SKM-1 (cell line): ENCODE measurements at regions not wholly inside any gene's neighbourhood (a gene's known extent, or its start where the extent isn't known, plus 50 kb on each side); places are given as distances from the start of the nearest gene placed in this dataset.

Experiments
- DNase-seq: peaks from one replicate; lab custom pipeline; 2025; ENCODE audit not compliant: unreplicated experiment; lab: John Stamatoyannopoulos, UW

DNA sequence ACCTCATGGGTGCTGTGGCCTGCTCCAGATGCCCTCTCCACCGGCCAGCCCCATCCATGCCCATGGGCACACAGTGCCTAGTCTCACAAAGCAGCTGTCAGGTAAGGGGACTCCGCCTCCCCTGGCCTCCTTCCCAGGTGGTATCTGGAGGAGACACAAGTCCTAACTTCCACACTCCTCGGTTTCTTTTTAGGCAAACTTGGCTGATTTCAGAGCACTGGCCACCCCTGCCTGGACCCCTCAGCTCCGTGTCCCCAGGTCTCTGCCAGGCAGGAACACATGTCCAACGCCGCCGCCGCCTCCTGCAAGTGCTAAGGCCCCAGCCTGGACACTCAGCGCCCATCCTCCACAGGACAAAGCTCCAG, 324.1 kb upstream of the DIO3 start:
- no peak for DNase-seq

DNA sequence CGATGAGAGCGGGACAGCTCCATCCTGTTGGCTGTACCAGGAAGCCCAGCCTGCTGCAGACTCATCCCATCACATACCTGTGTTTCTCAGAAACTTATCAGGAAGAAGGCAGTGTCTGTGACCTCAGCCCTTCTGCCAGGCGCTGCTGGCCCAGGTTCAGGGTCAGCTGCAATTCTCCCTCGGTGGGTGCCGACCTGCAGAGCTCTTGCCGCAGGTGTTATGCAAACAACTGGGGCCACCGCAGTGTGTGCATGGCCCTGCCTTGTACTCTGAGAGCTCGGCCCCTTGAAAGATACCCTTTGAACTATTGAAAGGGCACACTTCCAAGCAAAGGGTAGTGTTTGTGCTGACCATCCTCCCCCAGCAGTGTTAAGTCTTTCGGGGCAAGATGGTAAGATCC, 322.2 kb upstream of the DIO3 start:
- no peak for DNase-seq

DNA sequence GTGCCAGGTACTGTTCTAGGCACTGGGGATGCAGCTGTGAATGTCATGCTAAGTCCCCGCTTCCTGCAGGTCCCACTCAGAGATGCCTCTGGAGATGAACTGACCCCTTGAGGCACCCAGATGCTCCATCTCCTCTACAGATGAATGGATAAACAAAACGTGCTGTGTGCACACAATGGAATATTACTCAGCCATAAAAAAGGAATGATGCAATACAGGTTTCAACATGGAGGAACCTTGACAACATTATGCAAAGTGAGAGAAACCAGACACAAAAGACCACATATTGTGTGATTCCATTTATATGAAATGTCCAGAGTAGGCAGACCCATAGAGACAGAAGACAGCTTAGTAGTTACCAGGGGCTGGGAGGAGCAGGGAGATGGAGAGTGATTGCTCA, 320.1 kb upstream of the DIO3 start:
- no peak for DNase-seq

DNA sequence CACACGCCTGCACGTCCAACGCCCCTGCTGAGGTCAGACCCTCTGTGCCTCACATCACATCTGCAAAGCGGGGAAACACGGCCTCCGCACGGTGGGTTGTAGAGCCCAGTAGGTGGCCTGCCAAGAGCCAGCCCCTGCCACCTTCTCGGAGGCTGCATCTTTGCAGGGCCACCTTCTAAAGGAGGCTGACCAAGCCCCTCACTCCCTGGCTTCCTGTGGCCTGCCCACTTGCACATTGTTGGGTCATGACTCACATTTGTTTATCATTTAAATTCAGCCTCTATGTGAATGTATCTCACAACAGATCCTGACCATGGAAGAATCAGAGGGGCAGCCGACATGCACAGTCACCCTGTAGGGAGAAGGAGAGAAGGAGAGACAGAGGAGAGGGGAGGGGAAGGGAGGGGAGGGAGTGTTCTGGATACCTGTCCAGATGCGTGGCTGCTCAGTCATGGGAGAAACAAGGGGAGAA, 319.5 kb upstream of the DIO3 start:
- DNase-seq: no peak

DNA sequence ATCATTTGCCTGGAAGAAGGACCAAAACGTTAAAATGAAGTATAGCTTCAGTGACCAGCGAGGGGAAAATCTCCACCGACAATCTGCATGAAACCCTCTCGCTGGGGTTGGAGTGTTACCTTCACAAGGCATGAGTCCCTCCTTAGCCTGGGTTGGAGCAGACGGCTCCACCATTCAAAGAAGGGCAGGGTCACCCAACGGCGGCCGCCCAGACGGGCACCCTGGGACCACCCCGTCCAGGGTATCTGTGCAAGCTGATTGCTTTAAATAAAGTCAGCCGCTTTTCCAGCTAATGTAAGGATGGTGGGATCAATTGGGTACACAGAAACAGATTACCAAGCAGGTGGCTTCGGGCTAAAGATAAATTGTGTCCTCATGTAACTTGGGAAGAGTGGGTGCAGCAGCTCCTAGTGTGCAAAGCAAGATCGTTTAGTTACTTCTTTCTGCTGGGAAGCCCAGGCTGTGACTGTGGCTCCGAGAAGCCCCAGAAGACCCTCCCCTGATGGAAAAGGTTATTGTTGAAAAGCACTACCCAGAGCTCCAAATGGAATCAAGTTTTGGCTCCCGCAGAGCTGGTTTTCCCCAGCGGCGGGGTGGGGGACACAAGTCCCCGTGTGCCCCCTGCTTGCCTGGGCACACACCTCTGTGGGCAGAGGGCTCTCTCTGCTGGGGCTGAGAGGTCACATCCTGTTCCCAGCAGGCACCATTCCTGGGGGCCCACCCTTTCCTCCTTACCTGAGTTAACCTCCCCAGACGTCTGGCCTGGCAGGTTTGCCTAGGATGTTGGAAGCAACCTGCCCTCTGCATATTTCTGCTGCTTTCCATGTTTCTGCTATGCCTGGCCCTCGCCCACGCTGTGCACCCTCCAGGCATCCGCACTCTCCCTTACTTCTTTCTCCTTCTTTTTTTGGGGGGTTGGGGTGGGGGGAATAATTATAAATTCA, 318.6 kb upstream of the DIO3 start:
- DNase-seq: no peak

DNA sequence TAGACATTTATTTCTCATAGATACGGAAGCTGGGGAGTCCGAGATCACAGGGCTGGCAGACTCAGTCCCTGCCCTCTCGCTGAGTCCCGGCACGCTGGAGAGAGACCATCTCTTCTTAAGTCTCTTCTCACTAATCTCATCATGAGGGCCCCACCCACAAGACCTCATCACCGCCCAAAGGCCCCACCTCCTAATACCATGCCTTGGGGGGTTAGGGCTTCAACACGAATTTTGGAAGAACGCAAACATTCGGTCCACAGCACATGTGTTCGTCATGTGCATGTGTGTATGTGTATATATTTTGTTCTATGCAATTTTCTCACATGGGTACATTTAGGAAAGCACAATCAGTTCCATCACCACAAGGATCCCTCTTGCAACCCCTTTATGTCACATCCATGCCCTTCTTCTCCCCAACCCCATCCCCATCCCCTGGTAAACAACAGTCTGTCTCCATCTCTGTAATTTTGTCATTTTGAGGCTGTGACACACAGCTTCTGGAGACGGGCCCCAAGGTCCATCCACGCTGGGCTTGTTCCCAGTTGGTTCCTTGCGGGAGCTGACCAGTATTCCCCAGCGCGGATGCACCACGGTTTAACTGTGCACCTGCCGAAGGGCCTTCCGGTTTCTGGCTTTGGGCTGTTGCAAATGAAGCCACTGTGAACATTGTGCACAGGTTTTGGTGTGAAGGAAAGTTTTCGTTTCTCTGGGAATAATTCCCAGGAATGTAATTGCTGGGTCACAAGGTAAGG, 317.5 kb upstream of the DIO3 start:
- no peak for DNase-seq

DNA sequence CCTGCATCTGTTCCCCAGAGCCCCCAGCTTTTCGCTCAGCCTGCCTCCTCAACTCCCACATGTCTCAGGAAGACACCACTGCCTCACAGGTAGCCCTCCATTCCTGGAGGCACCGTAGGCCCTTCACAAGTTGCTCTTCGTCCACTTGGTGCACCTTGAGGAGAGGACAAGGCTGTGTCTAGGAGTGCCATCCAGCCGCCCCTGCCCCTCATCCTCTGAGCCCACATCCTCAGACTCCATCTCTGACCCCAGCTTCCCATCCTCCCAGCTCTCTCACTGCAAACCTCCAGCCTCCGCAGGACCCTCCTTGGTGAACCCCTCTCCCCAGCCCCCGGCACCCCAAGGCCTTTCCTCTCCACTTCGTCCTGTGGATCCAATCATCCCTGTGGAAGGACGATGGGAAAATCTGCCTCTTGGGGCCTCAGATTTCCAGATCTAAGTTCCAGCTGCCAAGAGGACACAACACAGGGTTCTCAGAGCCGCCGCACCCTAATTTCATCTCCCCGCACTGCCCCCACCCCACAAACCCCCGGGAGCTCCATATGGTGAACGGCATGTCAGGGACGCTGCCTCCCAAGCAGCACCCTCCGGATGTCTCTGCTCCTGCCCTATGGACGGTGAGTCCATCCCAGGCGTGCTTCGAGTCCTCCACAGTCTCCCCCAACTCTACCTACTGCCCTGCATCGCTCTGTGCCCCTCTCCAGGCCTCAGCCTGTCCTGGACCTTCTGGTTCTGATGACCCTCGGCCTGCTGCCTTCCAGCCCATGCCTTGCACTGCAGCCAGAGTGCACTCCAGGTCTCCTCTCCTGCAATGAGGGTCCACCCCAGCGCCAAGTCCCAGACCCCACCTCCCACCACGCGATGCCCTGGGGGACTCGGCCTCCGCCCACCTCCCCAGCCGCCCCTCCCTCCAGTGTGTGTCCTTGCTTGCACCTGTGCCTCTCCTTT, 314.1 kb upstream of the DIO3 start:
- no peak for DNase-seq

DNA sequence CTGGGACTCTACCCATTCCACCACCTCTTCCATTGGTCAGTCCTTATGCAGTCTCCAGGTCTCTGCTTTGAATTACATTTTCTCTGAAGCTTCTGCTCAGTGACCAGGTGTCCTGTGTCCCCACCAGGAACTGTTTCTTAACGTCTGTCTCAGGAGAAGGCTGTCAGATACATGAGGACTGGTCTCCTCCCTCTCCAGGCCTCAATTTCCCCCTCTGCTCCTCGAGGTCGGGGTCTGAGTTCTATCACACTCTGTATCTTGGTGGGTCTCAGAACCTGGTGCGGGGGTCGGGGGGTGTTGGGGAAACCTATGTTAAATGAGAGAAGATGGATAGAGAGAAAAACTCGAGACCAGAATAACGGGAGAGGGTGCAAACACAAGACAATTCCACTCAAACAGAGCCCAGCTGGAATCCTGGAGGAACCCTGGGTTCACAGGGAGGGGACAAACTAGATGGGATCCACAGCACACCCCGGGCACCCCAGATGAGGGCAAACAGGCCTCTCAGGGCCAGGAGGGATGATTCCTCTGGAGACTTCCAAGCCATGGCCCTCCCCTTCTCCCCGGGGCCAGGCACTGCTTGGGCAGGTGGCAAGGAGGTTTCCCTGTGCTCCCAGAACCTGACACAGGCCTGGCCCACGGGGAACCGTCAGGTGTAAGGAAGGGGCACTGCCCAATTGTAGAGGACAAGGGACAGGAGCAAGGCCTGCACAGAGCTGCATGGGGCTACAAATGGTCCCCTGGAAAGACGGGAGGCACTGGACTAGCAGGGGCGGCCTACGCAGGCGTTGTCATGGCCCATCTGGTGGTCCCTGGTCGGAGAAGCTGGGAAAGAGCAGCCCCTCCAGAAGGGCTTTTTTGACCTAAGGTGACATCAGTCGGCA, 313.2 kb upstream of the DIO3 start:
- DNase-seq: no peak

DNA sequence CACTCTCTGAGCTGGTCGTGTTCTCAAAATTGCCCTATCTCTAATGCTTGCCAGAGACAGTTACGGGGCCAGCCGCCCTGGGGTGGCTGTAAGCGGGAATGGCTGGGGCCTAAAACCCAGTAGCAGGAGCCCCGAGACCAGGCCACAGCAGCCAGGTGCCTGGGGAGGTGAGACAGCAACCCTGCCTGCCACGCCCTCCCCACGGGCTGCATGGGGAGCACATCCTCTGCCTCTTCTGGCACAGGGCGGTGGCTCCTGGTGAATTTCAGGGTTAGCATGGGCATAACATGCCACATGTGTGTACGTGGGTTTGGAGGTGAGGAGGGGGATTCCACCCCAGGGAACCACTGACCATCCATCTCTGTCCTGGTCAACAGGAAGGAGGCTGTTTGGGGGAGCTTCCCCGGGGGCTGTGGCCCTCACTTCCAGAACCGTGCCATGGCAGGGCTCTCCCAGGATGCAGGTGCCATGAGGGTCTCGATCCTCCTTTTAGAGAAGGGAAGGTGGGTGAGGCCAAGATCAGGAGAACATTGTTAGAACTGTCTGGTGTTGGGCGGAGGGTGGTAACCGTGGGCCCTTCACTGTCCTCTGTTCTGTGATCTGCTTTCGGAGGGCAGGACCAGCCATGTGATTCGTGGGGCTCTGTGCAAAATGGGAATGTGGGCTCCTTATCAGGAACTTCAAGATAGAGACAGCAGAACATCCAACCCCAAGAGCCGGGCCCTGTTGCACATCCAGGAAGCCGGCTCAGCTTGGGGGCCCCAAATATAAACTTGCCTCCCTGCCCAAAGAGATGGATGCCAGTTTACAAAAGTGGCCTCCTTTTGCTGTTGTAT, 312.2 kb upstream of the DIO3 start:
- DNase-seq: no peak

DNA sequence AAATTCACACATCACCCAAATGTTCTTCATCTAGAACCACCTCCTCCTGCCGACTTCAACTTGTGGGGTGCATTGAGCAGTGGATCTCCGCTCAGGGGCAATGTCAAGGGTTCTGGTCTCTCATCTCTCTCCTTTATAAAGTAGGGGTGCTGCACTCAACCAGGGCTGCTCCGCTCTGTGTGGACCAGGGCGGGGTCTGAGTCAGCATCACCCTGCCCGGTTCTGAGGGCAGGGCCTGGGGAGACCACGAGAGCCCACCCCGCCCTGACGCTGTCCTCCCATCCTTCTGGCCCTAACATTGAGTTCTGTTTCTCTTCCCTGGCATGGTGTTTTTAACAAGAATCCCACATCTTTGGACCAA, 311.6 kb upstream of the DIO3 start:
- no peak for DNase-seq

DNA sequence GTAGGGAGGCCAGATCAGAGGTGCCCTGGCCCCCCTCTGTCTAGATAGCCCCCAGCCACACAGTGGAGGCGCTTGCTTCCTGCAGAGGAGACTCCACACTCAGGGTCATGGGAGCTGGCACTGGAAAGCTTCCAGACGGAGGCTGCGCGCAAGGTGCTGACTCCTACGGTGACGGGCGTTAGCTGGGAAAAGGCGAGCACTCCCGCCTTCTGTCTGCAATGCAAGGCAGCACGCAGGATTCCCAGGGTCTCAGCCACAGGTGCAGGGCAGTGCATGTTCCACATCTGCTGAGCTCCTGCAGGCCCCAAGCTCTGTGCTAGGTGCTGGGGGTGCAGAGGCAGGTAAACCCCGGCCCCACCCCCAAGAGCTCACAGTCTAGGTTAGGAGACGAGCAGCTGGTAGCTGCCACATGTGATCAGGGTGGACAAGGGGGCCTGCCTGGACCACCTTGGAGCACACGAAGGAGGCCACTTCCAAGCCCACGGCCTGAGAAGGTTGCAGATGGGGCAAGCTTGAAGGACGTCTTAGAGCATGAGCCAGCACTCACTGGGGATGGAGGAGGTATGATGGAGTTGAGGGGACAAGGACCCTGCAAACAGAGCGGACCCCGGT, 310.9 kb upstream of the DIO3 start:
- DNase-seq: no peak

DNA sequence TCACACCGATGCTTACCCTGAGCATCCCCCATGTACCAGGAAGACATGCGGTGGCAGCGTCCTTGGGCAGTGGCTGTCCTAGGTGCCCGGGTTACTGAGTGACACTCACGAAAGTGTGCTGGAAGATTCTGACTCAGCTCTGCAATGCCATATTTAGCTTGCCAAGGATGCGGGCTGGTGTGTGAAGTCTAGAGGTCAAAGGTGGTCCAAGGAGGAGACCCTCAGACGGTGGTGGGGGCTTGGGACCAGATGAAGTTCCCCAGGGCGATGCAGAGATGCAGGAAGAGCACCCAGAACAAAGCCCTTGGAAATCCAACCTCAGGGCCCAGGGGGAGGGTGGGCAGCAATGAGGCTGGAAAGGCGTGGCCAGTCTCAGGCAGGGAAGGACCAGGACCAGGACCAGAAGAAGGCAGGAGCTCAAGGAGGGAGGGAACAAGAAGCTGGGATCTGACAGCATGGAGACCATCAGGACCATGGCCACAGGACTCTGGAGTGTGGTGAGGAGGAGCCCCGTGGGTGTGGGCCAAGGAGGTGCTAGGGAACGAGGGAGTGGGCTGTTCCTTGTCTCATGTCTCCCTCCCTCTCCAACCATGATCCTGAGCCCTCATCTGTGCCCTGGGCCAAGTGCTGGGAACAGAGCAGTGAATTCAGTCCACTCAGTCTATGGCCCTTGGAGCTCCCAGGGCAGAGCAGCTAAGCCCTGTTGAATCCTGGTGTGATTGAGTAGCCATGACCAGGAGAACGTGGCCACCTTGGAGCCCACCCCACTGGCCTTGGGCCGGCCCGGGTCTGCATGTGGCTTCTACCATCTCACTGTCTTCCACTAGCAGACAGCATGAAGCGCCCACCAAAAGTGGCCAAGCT, 310.1 kb upstream of the DIO3 start:
- DNase-seq: no peak

DNA sequence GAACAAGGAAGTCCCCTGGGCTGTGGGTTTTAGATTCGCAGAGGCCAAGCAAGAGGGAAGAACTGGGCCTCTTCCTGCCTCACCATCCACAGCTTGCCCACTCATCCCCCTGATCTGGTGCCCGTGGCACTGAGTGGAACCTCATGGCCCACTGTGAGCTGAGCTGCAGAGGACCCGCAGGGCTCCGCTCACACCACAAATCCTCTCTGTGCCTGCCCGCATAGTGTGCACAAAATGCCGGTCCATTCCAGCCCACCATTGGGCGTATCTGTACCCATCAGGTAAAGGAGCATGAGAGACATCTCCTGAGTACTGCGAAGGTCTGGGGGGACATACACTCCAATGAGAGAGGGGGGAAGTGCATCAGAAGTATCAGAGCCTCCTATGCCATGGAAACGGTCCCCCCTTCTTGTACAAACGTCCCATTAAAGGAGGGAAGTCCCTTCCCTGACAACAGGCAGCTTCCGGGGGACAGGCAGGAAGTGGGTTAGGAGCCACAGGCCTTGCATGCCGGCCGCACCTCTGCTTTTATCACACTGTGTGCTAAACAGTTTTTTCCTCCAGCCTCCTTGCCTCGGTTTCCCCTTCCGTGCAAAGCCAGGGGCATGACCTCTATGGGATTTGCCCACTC, 309.4 kb upstream of the DIO3 start:
- no peak for DNase-seq

DNA sequence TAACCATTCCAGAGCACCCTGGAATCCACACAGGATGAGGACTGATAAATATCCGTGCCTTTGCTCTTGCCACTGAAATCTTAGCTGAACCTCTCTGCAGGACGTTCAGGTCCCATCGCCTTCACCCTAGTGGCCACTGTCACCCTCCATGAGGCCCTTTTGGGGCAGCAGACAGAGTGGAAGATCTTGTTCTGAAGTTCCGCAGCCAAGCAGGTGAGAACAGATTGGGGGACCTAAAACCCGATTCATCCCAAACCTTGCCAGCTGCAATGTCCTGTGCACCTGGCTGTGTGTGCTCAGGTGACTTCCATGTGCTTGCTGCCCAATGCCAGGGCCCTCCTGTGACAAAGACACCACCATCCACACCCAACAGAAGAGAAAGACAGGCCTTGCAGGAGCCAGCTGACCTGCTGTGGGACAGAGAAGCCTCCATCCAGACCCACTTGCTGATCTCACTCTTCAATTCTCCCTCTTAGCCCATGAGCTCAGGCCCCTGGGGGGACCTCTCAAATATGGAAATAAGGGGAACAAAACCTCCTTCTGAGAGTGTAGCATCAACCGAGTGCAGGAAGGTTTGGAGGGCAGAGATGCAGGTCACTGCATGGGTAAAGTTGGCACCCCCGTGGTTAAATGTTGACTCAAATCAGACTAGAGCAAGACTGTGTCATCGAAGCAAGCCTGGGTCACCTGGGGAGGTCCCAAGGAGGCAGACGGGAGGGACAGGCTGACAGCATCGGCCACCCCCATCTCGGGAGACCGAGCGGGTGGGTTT, 308.7 kb upstream of the DIO3 start:
- DNase-seq: no peak

DNA sequence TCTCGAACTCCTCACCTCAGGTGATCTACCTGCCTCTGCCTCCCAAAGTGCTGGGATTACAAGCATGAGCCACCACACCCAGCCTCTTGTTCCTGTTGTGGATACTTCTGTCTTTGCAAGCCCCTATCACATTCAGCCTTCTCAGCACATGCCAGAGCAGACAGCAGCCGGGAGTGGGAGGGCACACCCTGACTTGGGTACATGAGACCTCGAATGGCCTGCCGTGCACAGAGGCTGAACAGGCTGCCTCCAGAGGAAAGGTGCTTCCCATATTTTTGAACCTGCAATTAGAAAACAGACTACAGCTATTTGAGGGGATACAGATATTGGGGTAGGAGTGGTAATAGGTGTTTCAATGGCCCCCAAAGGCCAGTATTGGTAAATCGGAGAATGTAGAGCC, 307.3 kb upstream of the DIO3 start:
- no peak for DNase-seq

DNA sequence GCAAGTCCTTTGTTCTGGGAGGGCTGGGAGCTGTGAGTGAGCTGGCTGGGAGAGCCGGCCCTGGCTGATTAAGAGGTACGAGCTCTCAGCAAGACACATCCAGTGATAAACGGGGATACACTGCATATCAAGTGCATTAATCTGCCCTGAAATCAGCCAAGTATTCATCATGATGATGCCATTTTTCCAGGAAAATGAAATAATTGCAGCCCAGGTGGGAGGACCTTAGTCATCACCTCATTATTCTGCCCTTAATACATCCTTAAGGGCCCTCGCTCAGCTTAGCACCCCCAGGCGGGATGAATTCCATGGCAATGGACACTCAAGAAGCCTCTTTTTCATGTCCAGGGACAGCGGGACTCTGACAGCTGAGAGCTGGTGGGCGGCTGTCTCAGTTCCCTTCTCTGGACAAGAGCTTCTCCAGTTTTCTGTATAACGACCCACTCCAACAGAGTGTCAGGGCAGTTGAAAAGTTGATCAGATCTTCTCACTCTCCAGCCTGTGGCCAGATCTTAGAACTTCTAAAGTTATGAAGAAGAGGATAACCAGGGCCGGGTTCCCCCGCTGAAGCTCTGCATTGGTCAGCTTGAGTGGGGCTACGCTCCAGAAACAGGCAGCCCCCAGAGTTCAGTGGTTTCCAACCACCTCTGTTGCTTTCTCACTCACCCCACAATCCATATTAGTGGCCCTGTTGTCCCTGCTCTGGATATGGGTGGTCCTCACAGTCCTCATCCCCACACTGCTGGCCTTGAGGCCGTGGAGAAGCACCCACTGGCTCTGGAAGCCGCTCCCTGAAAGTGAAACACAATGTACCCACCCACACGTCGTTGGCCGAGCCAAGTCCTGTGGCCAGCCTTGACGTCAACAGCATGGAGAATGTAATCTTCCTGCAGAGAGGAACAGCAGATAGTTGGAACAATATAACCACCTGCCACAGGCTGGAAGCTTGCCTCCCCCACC, 306.2 kb upstream of the DIO3 start:
- no peak for DNase-seq
